ENCODE measurements at regions not wholly inside any gene's neighbourhood (a gene's known extent, or its start where the extent isn't known, plus 50 kb on each side); places are given as distances from the start of the nearest gene placed in this dataset.

DNA sequence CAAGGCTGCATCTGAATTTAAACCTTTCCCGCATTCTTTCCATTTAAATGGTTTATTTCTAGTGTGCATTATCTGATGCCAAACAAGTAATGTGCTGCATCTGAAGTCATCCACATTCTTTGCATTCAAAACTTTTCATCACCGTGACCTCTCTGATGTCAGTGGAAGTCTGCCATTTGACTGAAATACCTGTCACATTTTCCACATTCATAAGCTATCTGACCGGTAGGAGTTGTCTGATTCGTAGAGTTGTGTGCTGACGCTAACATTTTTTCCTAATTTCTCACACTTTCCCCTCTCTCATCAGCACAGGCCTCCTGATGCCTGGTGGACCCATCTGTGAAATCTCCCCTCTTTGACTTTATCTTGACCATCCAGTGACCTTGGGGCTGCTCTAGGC is 79.9 kb upstream of the BARX2 start (continued):
- TF ChIP-seq HOXB13 (CRISPR knock-in tag; IDR thresholded peaks at IDR 0.05; ENCODE audit: low read depth): no peak
- TF ChIP-seq FOSL2 (IDR thresholded peaks at IDR 0.05): no peak
- TF ChIP-seq FOSL2 (CRISPR knock-in tag; IDR thresholded peaks at IDR 0.05): no peak

DNA sequence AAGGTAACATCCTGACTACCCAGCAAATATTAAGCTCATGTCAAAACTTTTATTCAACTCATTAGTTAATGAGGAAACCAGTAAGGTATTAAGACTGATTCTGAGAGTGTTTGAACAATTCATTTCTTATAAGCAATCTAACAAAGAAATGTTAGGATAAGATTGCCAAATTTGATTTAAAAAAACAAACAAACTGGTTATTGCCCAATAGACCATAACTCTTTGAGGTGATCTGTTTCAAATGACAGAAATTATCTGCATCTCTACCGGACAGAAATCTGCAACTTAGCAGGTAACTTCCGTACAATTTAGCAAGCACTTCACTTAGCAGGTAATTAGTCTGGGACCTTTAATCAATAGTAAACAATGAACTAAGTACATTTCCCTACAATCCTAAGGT is 82.9 kb upstream of the BARX2 start:
- ChIA-PET CTCF (interaction anchor here (1.1 to 1.6 kb wide), 3 partner anchors 17 to 39 kb away, joined by 3 to 4 read pairs (median 4); no protein-coding TSS in a partner anchor), POLR2A (no interaction called here)
- no peak for TF ChIP-seq HEYL (CRISPR knock-in tag; IDR thresholded peaks at IDR 0.05)
- TF ChIP-seq, protein P1, sequence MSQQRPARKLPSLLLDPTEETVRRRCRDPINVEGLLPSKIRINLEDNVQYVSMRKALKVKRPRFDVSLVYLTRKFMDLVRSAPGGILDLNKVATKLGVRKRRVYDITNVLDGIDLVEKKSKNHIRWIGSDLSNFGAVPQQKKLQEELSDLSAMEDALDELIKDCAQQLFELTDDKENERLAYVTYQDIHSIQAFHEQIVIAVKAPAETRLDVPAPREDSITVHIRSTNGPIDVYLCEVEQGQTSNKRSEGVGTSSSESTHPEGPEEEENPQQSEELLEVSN (IDR thresholded peaks at IDR 0.05; ENCODE audit: borderline replicate concordance, low read depth): no peak
- no peak for TF ChIP-seq KDM1A (IDR thresholded peaks at IDR 0.05; ENCODE audit: low read depth)
- TF ChIP-seq, protein P2, sequence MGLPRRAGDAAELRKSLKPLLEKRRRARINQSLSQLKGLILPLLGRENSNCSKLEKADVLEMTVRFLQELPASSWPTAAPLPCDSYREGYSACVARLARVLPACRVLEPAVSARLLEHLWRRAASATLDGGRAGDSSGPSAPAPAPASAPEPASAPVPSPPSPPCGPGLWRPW (IDR thresholded peaks at IDR 0.05): no peak
- no peak for DNase-seq (ENCODE audit: low read depth in 1 of 2, low spot score in 1 of 2)
- 32% methylated on average over 2 of the region's 2 CpGs for WGBS (ENCODE audit: missing lambda C conversion rate)
- no peak for FAIRE-seq
- Histone ChIP-seq H3K4me3 (no peak overlapping the region), H3K9me3 (no peaks in the 10 kb centered on the region), H3K27ac (no peak overlapping the region), H3K4me2 (no peak overlapping the region), H3K4me1 (no peaks in the 10 kb centered on the region)
- no peak for ATAC-seq

DNA sequence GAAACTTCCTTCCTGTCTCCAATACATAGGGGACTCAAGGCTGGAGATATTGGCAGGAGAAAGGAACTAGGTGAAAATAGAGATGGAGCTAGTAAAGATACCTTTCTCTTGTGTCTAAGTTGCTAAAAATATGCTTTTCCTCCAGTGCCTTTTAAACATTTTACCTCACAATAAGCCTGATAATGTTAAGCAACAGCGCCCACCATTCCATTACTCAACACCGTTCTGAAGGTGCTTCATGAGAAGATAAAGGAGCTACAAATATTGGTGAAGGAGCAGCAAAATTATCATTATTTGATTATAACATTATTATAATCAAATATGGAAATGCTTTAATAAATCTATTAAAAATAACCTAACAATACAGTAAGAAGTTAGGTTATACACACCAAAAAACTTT is 83.6 kb upstream of the BARX2 start:
- 84% methylated on average over 2 of the region's 2 CpGs for WGBS (ENCODE audit: missing lambda C conversion rate)
- POLR2A ChIA-PET: no interaction called here
- no peak for DNase-seq (ENCODE audit: low read depth in 1 of 2, low spot score in 1 of 2)

DNA sequence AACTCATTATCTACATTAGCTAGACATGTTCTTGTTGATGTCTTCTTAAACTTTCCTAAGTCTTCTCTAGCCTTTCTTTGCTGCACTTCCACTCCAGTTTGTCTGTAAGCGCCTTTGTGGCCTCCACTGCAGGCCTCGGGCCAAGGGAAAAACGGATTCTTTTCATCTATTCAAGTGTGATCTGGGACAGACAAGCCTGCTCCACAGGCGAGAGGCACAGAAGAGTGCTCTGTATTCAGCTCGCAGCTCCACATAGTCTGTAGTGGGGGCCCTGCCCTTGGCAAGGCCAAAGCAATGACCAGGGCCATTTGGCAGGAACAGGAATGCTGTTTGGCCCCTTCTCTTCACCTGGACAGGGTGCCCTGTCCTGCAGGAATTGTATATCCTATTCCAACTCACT is 84.1 kb upstream of the BARX2 start:
- Histone ChIP-seq H3K4me3 (no peak overlapping the region), H3K4me2 (no peak overlapping the region), H3K4me1 (0 out of 3 replicates have a peak, but pooled peaks cover 7% of the 10 kb centered on the region), H3K27ac (no peak overlapping the region), H3K9me3 (no peaks in the 10 kb centered on the region)
- 76% methylated on average over 5 of the region's 5 CpGs for WGBS (ENCODE audit: missing lambda C conversion rate)
- TF ChIP-seq, protein P1 (IDR thresholded peaks at IDR 0.05; ENCODE audit: borderline replicate concordance, low read depth): no peak
- TF ChIP-seq PHF8 (IDR thresholded peaks at IDR 0.05; ENCODE audit: borderline replicate concordance, low read depth): no peak
- TF ChIP-seq TFCP2L1 (CRISPR knock-in tag; IDR thresholded peaks at IDR 0.05): no peak
- TF ChIP-seq, protein P3, sequence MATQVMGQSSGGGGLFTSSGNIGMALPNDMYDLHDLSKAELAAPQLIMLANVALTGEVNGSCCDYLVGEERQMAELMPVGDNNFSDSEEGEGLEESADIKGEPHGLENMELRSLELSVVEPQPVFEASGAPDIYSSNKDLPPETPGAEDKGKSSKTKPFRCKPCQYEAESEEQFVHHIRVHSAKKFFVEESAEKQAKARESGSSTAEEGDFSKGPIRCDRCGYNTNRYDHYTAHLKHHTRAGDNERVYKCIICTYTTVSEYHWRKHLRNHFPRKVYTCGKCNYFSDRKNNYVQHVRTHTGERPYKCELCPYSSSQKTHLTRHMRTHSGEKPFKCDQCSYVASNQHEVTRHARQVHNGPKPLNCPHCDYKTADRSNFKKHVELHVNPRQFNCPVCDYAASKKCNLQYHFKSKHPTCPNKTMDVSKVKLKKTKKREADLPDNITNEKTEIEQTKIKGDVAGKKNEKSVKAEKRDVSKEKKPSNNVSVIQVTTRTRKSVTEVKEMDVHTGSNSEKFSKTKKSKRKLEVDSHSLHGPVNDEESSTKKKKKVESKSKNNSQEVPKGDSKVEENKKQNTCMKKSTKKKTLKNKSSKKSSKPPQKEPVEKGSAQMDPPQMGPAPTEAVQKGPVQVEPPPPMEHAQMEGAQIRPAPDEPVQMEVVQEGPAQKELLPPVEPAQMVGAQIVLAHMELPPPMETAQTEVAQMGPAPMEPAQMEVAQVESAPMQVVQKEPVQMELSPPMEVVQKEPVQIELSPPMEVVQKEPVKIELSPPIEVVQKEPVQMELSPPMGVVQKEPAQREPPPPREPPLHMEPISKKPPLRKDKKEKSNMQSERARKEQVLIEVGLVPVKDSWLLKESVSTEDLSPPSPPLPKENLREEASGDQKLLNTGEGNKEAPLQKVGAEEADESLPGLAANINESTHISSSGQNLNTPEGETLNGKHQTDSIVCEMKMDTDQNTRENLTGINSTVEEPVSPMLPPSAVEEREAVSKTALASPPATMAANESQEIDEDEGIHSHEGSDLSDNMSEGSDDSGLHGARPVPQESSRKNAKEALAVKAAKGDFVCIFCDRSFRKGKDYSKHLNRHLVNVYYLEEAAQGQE (IDR thresholded peaks at IDR 0.05): no peak
- TF ChIP-seq ZSCAN20 (CRISPR knock-in tag; IDR thresholded peaks at IDR 0.05): no peak
- no peak for TF ChIP-seq MAZ (IDR thresholded peaks at IDR 0.05; ENCODE audit: borderline replicate concordance, low read depth, low read length)
- TF ChIP-seq EP300 (IDR thresholded peaks at IDR 0.05): no peak
- no peak for TF ChIP-seq CHD2 (IDR thresholded peaks at IDR 0.05; ENCODE audit: low read length, partially characterized antibody)
- no peak for TF ChIP-seq CBX2 (IDR thresholded peaks at IDR 0.05; ENCODE audit: borderline replicate concordance, low read depth)
- no peak for TF ChIP-seq POLR2AphosphoS2 (conservative IDR thresholded peaks at IDR 0.05; ENCODE audit: low read length)
- no peak for TF ChIP-seq NPAS2 (CRISPR knock-in tag; IDR thresholded peaks at IDR 0.05; ENCODE audit: borderline replicate concordance)
- TF ChIP-seq, protein P4, sequence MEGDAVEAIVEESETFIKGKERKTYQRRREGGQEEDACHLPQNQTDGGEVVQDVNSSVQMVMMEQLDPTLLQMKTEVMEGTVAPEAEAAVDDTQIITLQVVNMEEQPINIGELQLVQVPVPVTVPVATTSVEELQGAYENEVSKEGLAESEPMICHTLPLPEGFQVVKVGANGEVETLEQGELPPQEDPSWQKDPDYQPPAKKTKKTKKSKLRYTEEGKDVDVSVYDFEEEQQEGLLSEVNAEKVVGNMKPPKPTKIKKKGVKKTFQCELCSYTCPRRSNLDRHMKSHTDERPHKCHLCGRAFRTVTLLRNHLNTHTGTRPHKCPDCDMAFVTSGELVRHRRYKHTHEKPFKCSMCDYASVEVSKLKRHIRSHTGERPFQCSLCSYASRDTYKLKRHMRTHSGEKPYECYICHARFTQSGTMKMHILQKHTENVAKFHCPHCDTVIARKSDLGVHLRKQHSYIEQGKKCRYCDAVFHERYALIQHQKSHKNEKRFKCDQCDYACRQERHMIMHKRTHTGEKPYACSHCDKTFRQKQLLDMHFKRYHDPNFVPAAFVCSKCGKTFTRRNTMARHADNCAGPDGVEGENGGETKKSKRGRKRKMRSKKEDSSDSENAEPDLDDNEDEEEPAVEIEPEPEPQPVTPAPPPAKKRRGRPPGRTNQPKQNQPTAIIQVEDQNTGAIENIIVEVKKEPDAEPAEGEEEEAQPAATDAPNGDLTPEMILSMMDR (IDR thresholded peaks at IDR 0.05): no peak
- TF ChIP-seq RAD21 (conservative IDR thresholded peaks at IDR 0.05 in 1 of 2, IDR thresholded peaks at IDR 0.05 in 1 of 2): no peak
- no peak for TF ChIP-seq GATA3 (IDR thresholded peaks at IDR 0.05; ENCODE audit: borderline replicate concordance)
- no peak for TF ChIP-seq CEBPB (IDR thresholded peaks at IDR 0.05)
- no peak for TF ChIP-seq FOSB (CRISPR knock-in tag; IDR thresholded peaks at IDR 0.05)
- no peak for TF ChIP-seq HDAC2 (IDR thresholded peaks at IDR 0.05)
- no peak for TF ChIP-seq HOXB5 (CRISPR knock-in tag; IDR thresholded peaks at IDR 0.05)
- no peak for TF ChIP-seq ESRRA (IDR thresholded peaks at IDR 0.05; ENCODE audit: borderline replicate concordance, low read length)
- no peak for TF ChIP-seq ZC3H11A (IDR thresholded peaks at IDR 0.05)
- POLR2A ChIA-PET: no interaction called here
- FAIRE-seq (no peak), ATAC-seq (no peak), DNase-seq (ENCODE audit: low read depth in 1 of 2, low spot score in 1 of 2) (no peak)
- CTCF ChIA-PET: interaction anchor here (1.6 kb wide), 1 partner anchor 25 kb away, joined by 4 read pairs; no protein-coding TSS in a partner anchor

More for the DNA sequence above, 83.6 kb upstream of the BARX2 start:
- CTCF ChIA-PET: interaction anchor here (1.1 to 1.6 kb wide), 2 partner anchors 16 to 24 kb away, joined by 3 to 4 read pairs; no protein-coding TSS in a partner anchor
- no peak for TF ChIP-seq MYC (IDR thresholded peaks at IDR 0.05; ENCODE audit: borderline replicate concordance, low read length)
- TF ChIP-seq JUNB (IDR thresholded peaks at IDR 0.05): no peak
- no peak for TF ChIP-seq PHF8 (IDR thresholded peaks at IDR 0.05; ENCODE audit: borderline replicate concordance, low read depth)
- 0 out of 3 replicates have a peak, but pooled peaks cover 3% of the 10 kb centered on the region for H3K4me1 ChIP-seq
- ATAC-seq (no peak), FAIRE-seq (no peak)
- H3K4me2 ChIP-seq: no peak overlapping the region
- H3K4me3 ChIP-seq: no peak overlapping the region
- no peaks in the 10 kb centered on the region for H3K9me3 ChIP-seq
- no peak overlapping the region for H3K27ac ChIP-seq
